GM23338 (cell line): ENCODE measurements at regions not wholly inside any gene's neighbourhood (a gene's known extent, or its start where the extent isn't known, plus 50 kb on each side); places are given as distances from the start of the nearest gene placed in this dataset.

Experiments used
- ATAC-seq: fragments of 200-7000 bp; cut with Tn5 transposase; 3 replicates; pipeline ENCODE4 v1.9.1; 2020
- DNase-seq: peaks from one replicate; pipeline ENCODE4 v3.0.0-alpha.2; 2015; ENCODE audit warnings: low spot score
- H2AFZ ChIP-seq: fragments of 200-600 bp; sonication (generic); 2 replicates; pipeline ENCODE4 v1.8.0; 2016; ENCODE audit warnings: antibody characterized with exemption, mild to moderate bottlenecking, moderate library complexity
- H3F3A ChIP-seq: fragments of 200-600 bp; sonication (generic); replicated peaks from 2 replicates; pipeline ENCODE4 v1.8.0; 2017; ENCODE audit warnings: antibody characterized with exemption, mixed run types, low read depth
- H3K27ac ChIP-seq: fragments of 200-600 bp; sonication (generic); 2 replicates; pipeline ENCODE4 v1.6.1; 2016; ENCODE audit warnings: low read depth
- H3K27me3 ChIP-seq: fragments of 200-600 bp; sonication (generic); 2 replicates; pipeline ENCODE4 v1.8.0; 2016; ENCODE audit warnings: mild to moderate bottlenecking, mixed run types, moderate library complexity; ENCODE audit not compliant: insufficient read depth
- H3K36me3 ChIP-seq: fragments of 200-600 bp; sonication (generic); 2 replicates; pipeline ENCODE4 v1.8.0; 2016; ENCODE audit warnings: mild to moderate bottlenecking; ENCODE audit not compliant: insufficient read depth
- H3K4me1 ChIP-seq: fragments of 200-600 bp; sonication (generic); 2 replicates; pipeline ENCODE4 v1.8.0; 2016; ENCODE audit warnings: mild to moderate bottlenecking, moderate library complexity; ENCODE audit not compliant: insufficient read depth
- H3K4me2 ChIP-seq: fragments of 200-600 bp; sonication (generic); 2 replicates; pipeline ENCODE4 v1.7.1; 2017; ENCODE audit warnings: mixed run types
- H3K4me3 ChIP-seq: fragments of 200-600 bp; sonication (generic); 2 replicates; pipeline ENCODE4 v1.6.1; 2016; ENCODE audit warnings: mixed run types
- H3K79me2 ChIP-seq: fragments of 200-600 bp; sonication (generic); replicated peaks from 2 replicates; pipeline ENCODE4 v1.8.0; 2017; ENCODE audit warnings: mild to moderate bottlenecking; ENCODE audit not compliant: insufficient read depth
- H3K9me2 ChIP-seq: fragments of 200-600 bp; sonication (generic); 2 replicates; pipeline ENCODE4 v1.8.0; 2017; ENCODE audit not compliant: insufficient read depth
- H4K20me1 ChIP-seq: fragments of 200-600 bp; sonication (generic); replicated peaks from 2 replicates; pipeline ENCODE4 v1.8.0; 2017; ENCODE audit warnings: mild to moderate bottlenecking; ENCODE audit not compliant: insufficient read depth
- H3K27ac Mint-ChIP-seq: 2 replicates; pipeline ENCODE4 v1.8.0; 2020; ENCODE audit warnings: inconsistent platforms, mild to moderate bottlenecking, moderate library complexity, mixed read lengths
- H3K27me3 Mint-ChIP-seq: 3 replicates; pipeline ENCODE4 v1.8.0; 2022; ENCODE audit warnings: low read depth, mild to moderate bottlenecking, moderate library complexity, mixed read lengths, inconsistent platforms; ENCODE audit not compliant: insufficient read depth, poor library complexity
- H3K36me3 Mint-ChIP-seq: 3 replicates; pipeline ENCODE4 v1.8.0; 2021; ENCODE audit warnings: low read depth, mild to moderate bottlenecking, inconsistent platforms, moderate library complexity, mixed read lengths
- H3K4me1 Mint-ChIP-seq: 3 replicates; pipeline ENCODE4 v1.8.0; 2020; ENCODE audit warnings: mild to moderate bottlenecking, inconsistent platforms, mixed read lengths
- H3K4me3 Mint-ChIP-seq: 3 replicates; pipeline ENCODE4 v1.8.0; 2021; ENCODE audit warnings: moderate library complexity, mild to moderate bottlenecking, inconsistent platforms, mixed read lengths
- H3K9me3 Mint-ChIP-seq: 3 replicates; pipeline ENCODE4 v1.8.0; 2020; ENCODE audit warnings: moderate library complexity, mild to moderate bottlenecking, inconsistent platforms, mixed read lengths
- CREB1 ChIP-seq: fragments of 250-450 bp; sonication (Bioruptor Pico); IDR thresholded peaks from 2 replicates; pipeline ENCODE4 v1.5.0; 2020; ENCODE audit warnings: low read depth, mild to moderate bottlenecking, moderate library complexity
- CTCF ChIP-seq, 2 experiments: fragments of 200-600 bp in 1 of 2; sonication (generic) in 1 of 2; conservative IDR thresholded peaks; 2 replicates each; pipeline versions ENCODE4 v1.5.1 to v1.6.1; 2016 to 2017; ENCODE audit warnings: antibody characterized with exemption in 2 of 2, low read depth in 2 of 2, mild to moderate bottlenecking in 2 of 2, moderate library complexity in 1 of 2
- EZH2 ChIP-seq: fragments of 200-600 bp; sonication (generic); IDR thresholded peaks from one replicate; pipeline ENCODE4 v1.8.0; 2017; ENCODE audit warnings: antibody characterized with exemption, mild to moderate bottlenecking, low read depth; ENCODE audit not compliant: unreplicated experiment
- EZH2phosphoT487 ChIP-seq: fragments of 200-600 bp; sonication (generic); IDR thresholded peaks from one replicate; pipeline ENCODE4 v1.8.1; 2018; ENCODE audit warnings: antibody characterized with exemption; ENCODE audit not compliant: unreplicated experiment
- JUNB ChIP-seq: IDR thresholded peaks from one replicate; pipeline ENCODE4 v1.6.1; 2016; ENCODE audit warnings: antibody characterized with exemption; ENCODE audit not compliant: unreplicated experiment
- NANOG ChIP-seq: IDR thresholded peaks from 2 replicates; pipeline ENCODE4 v1.6.1; 2016; ENCODE audit warnings: antibody characterized with exemption, borderline replicate concordance
- POLR2AphosphoS5 ChIP-seq: IDR thresholded peaks from 2 replicates; pipeline ENCODE4 v1.6.1; 2016; ENCODE audit warnings: antibody characterized with exemption, low read depth
- REST ChIP-seq: IDR thresholded peaks from one replicate; pipeline ENCODE4 v1.6.1; 2018; ENCODE audit warnings: antibody characterized with exemption; ENCODE audit not compliant: unreplicated experiment
- STAT1 ChIP-seq: IDR thresholded peaks from one replicate; pipeline ENCODE4 v1.6.1; 2016; ENCODE audit warnings: antibody characterized with exemption; ENCODE audit not compliant: unreplicated experiment
- ZNF114 ChIP-seq: fragments of 250-450 bp; sonication (Bioruptor Pico); IDR thresholded peaks from 2 replicates; pipeline ENCODE4 v1.5.0; 2020; ENCODE audit warnings: mild to moderate bottlenecking, moderate library complexity
- ZNF331 ChIP-seq: fragments of 250-450 bp; sonication (Bioruptor Pico); IDR thresholded peaks from 2 replicates; pipeline ENCODE4 v1.5.0; 2020; ENCODE audit warnings: low read depth, mild to moderate bottlenecking, moderate library complexity
- ZNF462 ChIP-seq: fragments of 250-450 bp; sonication (Bioruptor Pico); IDR thresholded peaks from 2 replicates; pipeline ENCODE4 v1.5.0; 2020; ENCODE audit warnings: mild to moderate bottlenecking, moderate library complexity
- TF ChIP-seq, protein P1 (sequence below): IDR thresholded peaks from 2 replicates; pipeline ENCODE4 v1.6.1; 2016; ENCODE audit warnings: antibody characterized with exemption

DNA sequence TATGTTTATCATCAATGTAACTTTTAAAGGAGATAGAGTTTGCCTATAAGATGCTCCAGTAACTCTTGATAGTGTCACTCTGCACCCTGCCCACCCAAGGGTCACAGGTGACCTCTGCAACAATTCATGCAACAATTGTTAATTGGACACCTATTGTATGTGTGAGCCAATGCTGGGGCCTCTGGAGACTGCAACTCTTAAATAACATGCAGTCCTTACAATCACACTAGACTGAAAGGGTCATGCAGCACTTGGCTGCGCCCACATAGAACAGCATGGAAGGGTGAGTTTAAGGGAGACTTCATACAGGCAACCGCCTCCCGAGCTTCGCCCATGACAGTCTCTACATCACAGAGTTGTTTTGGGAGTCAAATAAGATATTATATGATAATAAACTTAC lies 137.1 kb upstream of the TWIST2 start:
- Mint-ChIP-seq H3K36me3 (no peaks in the 10 kb centered on the region), H3K4me3 (no peak overlapping the region), H3K9me3 (no peaks in the 10 kb centered on the region), H3K4me1 (peaks cover 1% of the 10 kb centered on the region; the same call in 1 of the 3 replicates), H3K27me3 (no peaks in the 10 kb centered on the region), H3K27ac (no peak overlapping the region)
- Histone ChIP-seq H3F3A (no peaks in the 10 kb centered on the region), H3K9me2 (peaks cover 5% of the 10 kb centered on the region; the same call in 1 of the 2 replicates), H3K27me3 (no peaks in the 10 kb centered on the region), H3K4me3 (no peak overlapping the region), H3K4me2 (no peak overlapping the region), H3K79me2 (no peaks in the 10 kb centered on the region), H3K27ac (no peak overlapping the region), H3K4me1 (no peaks in the 10 kb centered on the region), H3K36me3 (no peaks in the 10 kb centered on the region), H4K20me1 (no peaks in the 10 kb centered on the region), H2AFZ (no peak overlapping the region)
- DNase-seq (no peak), ATAC-seq (no peak)
- TF ChIP-seq REST: no peak
- TF ChIP-seq ZNF462 (CRISPR knock-in tag): no peak
- TF ChIP-seq EZH2phosphoT487: no peak
- TF ChIP-seq, protein P1, sequence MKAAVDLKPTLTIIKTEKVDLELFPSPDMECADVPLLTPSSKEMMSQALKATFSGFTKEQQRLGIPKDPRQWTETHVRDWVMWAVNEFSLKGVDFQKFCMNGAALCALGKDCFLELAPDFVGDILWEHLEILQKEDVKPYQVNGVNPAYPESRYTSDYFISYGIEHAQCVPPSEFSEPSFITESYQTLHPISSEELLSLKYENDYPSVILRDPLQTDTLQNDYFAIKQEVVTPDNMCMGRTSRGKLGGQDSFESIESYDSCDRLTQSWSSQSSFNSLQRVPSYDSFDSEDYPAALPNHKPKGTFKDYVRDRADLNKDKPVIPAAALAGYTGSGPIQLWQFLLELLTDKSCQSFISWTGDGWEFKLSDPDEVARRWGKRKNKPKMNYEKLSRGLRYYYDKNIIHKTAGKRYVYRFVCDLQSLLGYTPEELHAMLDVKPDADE: no peak
- no peak for TF ChIP-seq POLR2AphosphoS5
- TF ChIP-seq JUNB: no peak
- no peak for TF ChIP-seq CREB1 (CRISPR knock-in tag)
- no peak for TF ChIP-seq EZH2
- no peak for TF ChIP-seq ZNF331 (CRISPR knock-in tag)
- TF ChIP-seq CTCF (conservative IDR thresholded peaks at IDR 0.05; ENCODE audit: low read depth in 2 of 2): no peak
- TF ChIP-seq STAT1: no peak
- no peak for TF ChIP-seq NANOG
- TF ChIP-seq ZNF114 (CRISPR knock-in tag): no peak
